Suprapubic skin (tissue), 4 donors: ENCODE measurements at regions not wholly inside any gene's neighbourhood (a gene's known extent, or its start where the extent isn't known, plus 50 kb on each side); places are given as distances from the start of the nearest gene placed in this dataset.
"Not testable (repeated sequence)": the region's sequence is repeated elsewhere in the genome, so short reads cannot be mapped to it uniquely, and the experiment has no call there.

Experiments
- DNase-seq, 2 donors: peaks; one replicate each; pipeline ENCODE4 v3.0.0-alpha.2; 2019; ENCODE audit warnings: low spot score in 2 of 2
- H3K27ac ChIP-seq: fragments of 200-600 bp; sonication (generic); one replicate; pipeline ENCODE4 v1.5.1; 2019
- H3K27me3 ChIP-seq: fragments of 200-600 bp; sonication (generic); one replicate; pipeline ENCODE4 v1.5.1; 2019
- H3K36me3 ChIP-seq: fragments of 200-600 bp; sonication (generic); one replicate; pipeline ENCODE4 v1.5.1; 2019
- H3K4me1 ChIP-seq: fragments of 200-600 bp; sonication (generic); one replicate; pipeline ENCODE4 v1.5.1; 2019
- H3K4me3 ChIP-seq: fragments of 200-600 bp; sonication (generic); one replicate; pipeline ENCODE4 v1.5.1; 2019; ENCODE audit warnings: mild to moderate bottlenecking
- H3K9me3 ChIP-seq: fragments of 200-600 bp; sonication (generic); one replicate; pipeline ENCODE4 v1.5.1; 2019
- CTCF ChIP-seq, 2 donors: fragments of 200-600 bp in 1 of 2; fragments of 450-650 bp in 1 of 2; sonication (generic) in 1 of 2; IDR thresholded peaks; one replicate each; pipeline ENCODE4 v1.5.1; 2016 to 2019; ENCODE audit warnings: antibody characterized with exemption in 2 of 2, mild to moderate bottlenecking in 1 of 2, moderate library complexity in 1 of 2
- EP300 ChIP-seq: sonication (generic); formaldehyde crosslinking; IDR thresholded peaks from one replicate; pipeline ENCODE4 v1.6.1; 2017; ENCODE audit warnings: antibody characterized with exemption
- POLR2A ChIP-seq, 2 donors: fragments of 450-650 bp; IDR thresholded peaks; one replicate each; pipeline ENCODE4 v1.6.1; 2017; ENCODE audit warnings: antibody characterized with exemption in 2 of 2, mild to moderate bottlenecking in 2 of 2, moderate library complexity in 2 of 2
- POLR2AphosphoS5 ChIP-seq, 3 donors: sonication (generic); formaldehyde crosslinking; IDR thresholded peaks; one replicate each; pipeline ENCODE4 v1.6.1; 2017; ENCODE audit warnings: antibody characterized with exemption in 3 of 3
- whole genome bisulfite sequencing: methylation state at CpG from one replicate; pipeline ENCODE4 v1.1.5; 2018; 5-methylcytosine and 5-hydroxymethylcytosine counted together

GRCh38 chr16:35208001-35208935, 1748.9 kb downstream of the TP53TG3F start:
- H3K9me3 ChIP-seq: no peaks in the 10 kb centered on the region
- H3K27me3 ChIP-seq: no peaks in the 10 kb centered on the region
- H3K4me3 ChIP-seq: no peak overlapping the region
- DNase-seq: peak in 1 of 2 donors; percentile 70
- H3K36me3 ChIP-seq: no peaks in the 10 kb centered on the region
- TF ChIP-seq CTCF (IDR thresholded peaks at IDR 0.05) (no peak), EP300 (no peak), POLR2A (IDR thresholded peaks at IDR 0.05) (no peak)
- no peaks in the 10 kb centered on the region for H3K4me1 ChIP-seq
- no peak overlapping the region for H3K27ac ChIP-seq
- WGBS: 66% methylated on average over 28 of the region's 35 CpGs

DNA sequence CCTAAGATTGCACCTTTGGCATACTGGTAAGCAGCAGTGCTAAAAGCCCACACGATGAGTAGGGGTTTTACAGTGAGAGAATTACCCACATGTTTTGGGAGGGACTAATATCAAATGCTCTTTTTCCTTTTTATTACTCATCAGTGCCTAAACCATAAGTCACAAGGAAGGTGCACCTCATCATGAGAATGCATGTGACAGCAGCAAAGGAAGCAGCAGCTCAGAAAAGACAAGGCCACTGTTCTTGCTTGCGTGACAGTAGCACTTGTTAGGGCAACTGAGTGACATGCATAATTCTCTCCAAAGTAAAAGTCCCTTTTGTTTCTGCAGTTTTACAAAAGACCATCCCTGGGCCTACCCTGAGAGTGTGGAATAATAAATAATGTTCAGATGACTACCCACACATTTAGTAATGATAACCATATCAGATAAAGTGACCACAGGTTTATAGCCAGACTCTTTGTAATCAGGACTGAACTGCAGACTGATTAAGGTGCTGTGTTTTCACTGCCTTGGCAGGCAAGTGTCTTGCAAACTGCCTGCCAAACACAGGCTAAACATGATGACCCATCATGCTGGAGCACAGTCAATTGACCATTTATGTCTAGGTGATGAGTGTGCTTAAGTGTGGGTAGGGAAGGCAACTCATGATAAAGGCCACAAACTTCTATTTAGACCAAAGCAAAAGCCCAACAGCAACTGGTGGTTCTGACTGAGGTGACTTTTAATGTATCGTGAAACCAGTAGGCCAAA, 1751.4 kb downstream of the TP53TG3F start:
- DNase-seq: no peak
- no peak overlapping the region for H3K27ac ChIP-seq
- H3K9me3 ChIP-seq: no peaks in the 10 kb centered on the region
- no peaks in the 10 kb centered on the region for H3K36me3 ChIP-seq
- no peak overlapping the region for H3K4me3 ChIP-seq
- no peaks in the 10 kb centered on the region for H3K4me1 ChIP-seq
- H3K27me3 ChIP-seq: no peaks in the 10 kb centered on the region
- WGBS: 82% methylated on average over 3 of the region's 3 CpGs
- no peak for TF ChIP-seq EP300
- no peak for TF ChIP-seq POLR2A (IDR thresholded peaks at IDR 0.05)
- TF ChIP-seq POLR2AphosphoS5 (IDR thresholded peaks at IDR 0.05): no peak
- TF ChIP-seq CTCF (IDR thresholded peaks at IDR 0.05): no peak

- Histone ChIP-seq H3K4me3 (no peak overlapping the region), H3K27me3 (no peaks in the 10 kb centered on the region), H3K36me3 (no peaks in the 10 kb centered on the region), H3K4me1 (no peaks in the 10 kb centered on the region), H3K27ac (no peak overlapping the region), H3K9me3 (no peaks in the 10 kb centered on the region)
- DNase-seq: no peak
- TF ChIP-seq CTCF (IDR thresholded peaks at IDR 0.05) (no peak), POLR2AphosphoS5 (IDR thresholded peaks at IDR 0.05) (no peak)
Observed at GRCh38 chr16:35214840-35215239, 1755.4 kb downstream of the TP53TG3F start.

- 91% methylated on average over 3 of the region's 3 CpGs for WGBS
- no peaks in the 10 kb centered on the region for H3K4me1 ChIP-seq
- no peak for DNase-seq
- H3K36me3 ChIP-seq: no peaks in the 10 kb centered on the region
- H3K4me3 ChIP-seq: no peak overlapping the region
- no peak overlapping the region for H3K27ac ChIP-seq
- H3K27me3 ChIP-seq: no peaks in the 10 kb centered on the region
- TF ChIP-seq POLR2AphosphoS5 (IDR thresholded peaks at IDR 0.05) (no peak), EP300 (no peak)
- no peaks in the 10 kb centered on the region for H3K9me3 ChIP-seq
Observed at GRCh38 chr16:35215287-35215686, 1755.9 kb downstream of the TP53TG3F start.

DNA sequence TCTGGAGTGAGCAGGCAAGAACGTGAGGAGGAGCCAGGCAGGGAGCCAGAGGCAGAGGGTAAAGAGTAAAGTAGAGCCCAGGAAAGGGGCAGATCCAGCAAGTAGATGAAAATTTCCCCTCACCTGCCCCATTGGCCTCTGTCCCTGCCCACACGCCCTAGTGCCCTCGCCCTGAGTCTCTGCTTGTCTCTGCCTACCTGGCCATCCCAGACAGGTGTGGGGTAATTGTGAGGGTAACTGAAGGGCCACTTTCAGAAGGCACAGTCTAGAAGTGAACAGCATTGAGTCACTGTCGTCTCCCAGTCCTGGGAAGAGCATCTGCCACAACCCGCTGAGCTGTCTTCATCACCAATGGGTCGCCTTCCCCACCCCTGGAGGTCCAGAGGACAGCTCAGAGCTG, 1756.8 kb downstream of the TP53TG3F start:
- not testable (repeated sequence) for H3K4me1 ChIP-seq, DNase-seq, H3K36me3 ChIP-seq, H3K9me3 ChIP-seq, H3K4me3 ChIP-seq, H3K27ac ChIP-seq, H3K27me3 ChIP-seq
- WGBS: 70% methylated on average over 6 of the region's 6 CpGs

- no peaks in the 10 kb centered on the region for H3K27me3 ChIP-seq
- no peaks in the 10 kb centered on the region for H3K36me3 ChIP-seq
- no peak overlapping the region for H3K27ac ChIP-seq
- H3K9me3 ChIP-seq: peaks cover 11% of the 10 kb centered on the region
- H3K4me1 ChIP-seq: no peaks in the 10 kb centered on the region
- 88% methylated on average over 18 of the region's 32 CpGs for WGBS
- TF ChIP-seq EP300 (no peak), POLR2A (IDR thresholded peaks at IDR 0.05) (no peak), CTCF (IDR thresholded peaks at IDR 0.05) (no peak), POLR2AphosphoS5 (IDR thresholded peaks at IDR 0.05) (no peak)
- peak in 1 of 2 donors; percentile 72 for DNase-seq
- H3K4me3 ChIP-seq: no peak overlapping the region
Observed at GRCh38 chr16:35221482-35222185, 1762.2 kb downstream of the TP53TG3F start.
